ENCODE measurements at regions not wholly inside any gene's neighbourhood (a gene's known extent, or its start where the extent isn't known, plus 50 kb on each side); places are given as distances from the start of the nearest gene placed in this dataset.
A peak's percentile ranks its signal among the peaks of the same experiment; 100 is the strongest.

DNA sequence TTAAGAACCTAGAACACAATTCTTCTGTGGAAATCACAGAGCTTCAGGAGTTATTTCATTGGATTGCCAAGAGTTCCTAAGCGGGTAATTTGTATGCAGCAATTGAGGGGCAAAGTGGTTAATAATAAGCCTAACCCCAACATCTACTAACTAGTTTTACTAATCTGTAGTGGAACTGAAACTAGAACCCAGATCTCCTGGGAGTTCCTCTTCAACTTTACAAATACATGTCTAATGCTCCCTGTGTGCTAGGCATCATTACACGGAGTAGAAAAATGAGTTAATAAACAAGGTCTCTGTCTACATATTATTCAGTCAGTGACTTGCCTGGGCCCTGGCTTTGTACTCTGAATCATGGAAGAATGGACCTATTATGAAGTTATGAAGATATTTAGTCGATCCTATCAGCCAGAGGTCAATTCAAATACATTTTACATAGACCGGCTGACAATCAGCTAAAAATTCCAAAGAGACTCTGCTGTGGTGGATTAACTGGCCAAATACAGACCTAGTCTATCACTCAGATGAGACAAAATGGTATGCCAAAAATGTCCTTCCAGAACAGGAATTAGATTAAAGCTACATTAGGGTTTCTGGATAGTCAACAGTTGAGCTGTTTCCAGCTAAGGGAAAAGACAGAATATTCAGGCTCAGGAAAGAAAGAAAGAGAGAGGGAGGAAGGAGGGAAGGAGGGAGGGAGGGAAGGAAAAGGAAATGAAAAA lies 326.0 kb downstream of the FBXW7 start:
- Histone ChIP-seq H3K27me3 (replicated peaks in 1 of 2; ENCODE audit: control insufficient read depth in 2 of 2, insufficient read depth in 2 of 2, low read length in 1 of 2) (no peaks in the 10 kb centered on the region), H3K4me1 (ENCODE audit: control insufficient read depth, insufficient read depth, low read length) (no peaks in the 10 kb centered on the region), H4K20me1 (ENCODE audit: control insufficient read depth, insufficient read depth) (no peaks in the 10 kb centered on the region), H3K4me3 (no peak overlapping the region), H3K36me3 (ENCODE audit: control insufficient read depth in 2 of 2, insufficient read depth in 2 of 2, low read length in 1 of 2) (no peaks in the 10 kb centered on the region), H3K9ac (ENCODE audit: control insufficient read depth, insufficient read depth, low read length) (no peak overlapping the region), H3K79me2 (ENCODE audit: control insufficient read depth, insufficient read depth, low read length) (no peaks in the 10 kb centered on the region), H2AFZ (ENCODE audit: control insufficient read depth, low read depth, low read length) (no peak overlapping the region), H3K9me3 (replicated peaks; ENCODE audit: control insufficient read depth, insufficient read depth, low read length) (no peaks in the 10 kb centered on the region; the same call in 1 of the 3 replicates), H3K27ac (ENCODE audit: control insufficient read depth, insufficient read depth) (no peak overlapping the region), H3K4me2 (ENCODE audit: control insufficient read depth, insufficient read depth) (no peak overlapping the region)
- SMC1A ChIA-PET (ENCODE audit: uncharacterized antibody, unreplicated experiment): interaction anchor here (0.8 to 1.7 kb wide), 9 partner anchors 19 to 176 kb away, joined by 3 to 9 read pairs (median 3); no protein-coding TSS in a partner anchor
- POLR2A ChIA-PET: interaction anchor here (0.9 kb wide), 1 partner anchor 69 kb away, joined by 3 read pairs; no protein-coding TSS in a partner anchor
- no peak for FAIRE-seq
- DNase-seq (ENCODE audit: low read depth, low spot score): peak; percentile 53
- in situ Hi-C loops (cut with MboI) (no loop called here), intact Hi-C loops (cut with micrococcal nuclease; ENCODE audit: unreplicated experiment) (loop anchor here (1.0 to 5.0 kb wide), 3 partner anchors 69 to 323 kb away; no protein-coding TSS in a partner anchor)
- BruUV-seq (replicated peaks): no TSS peak
- ATAC-seq: peak; percentile 87
- WGBS (ENCODE audit: insufficient coverage, insufficient replicate concordance, low lambda C conversion rate, missing lambda C conversion rate): 12% methylated on average over 4 of the region's 4 CpGs
- RAD21 ChIA-PET (ENCODE audit: unreplicated experiment): interaction anchor here (0.6 to 1.6 kb wide), 5 partner anchors 13 to 840 kb away, joined by 3 to 5 read pairs (median 4); no protein-coding TSS in a partner anchor
- CTCF ChIA-PET: interaction anchor here (0.6 to 1.0 kb wide), 2 partner anchors 11 to 95 kb away, joined by 3 read pairs; no protein-coding TSS in a partner anchor
- TF ChIP-seq, protein P1, sequence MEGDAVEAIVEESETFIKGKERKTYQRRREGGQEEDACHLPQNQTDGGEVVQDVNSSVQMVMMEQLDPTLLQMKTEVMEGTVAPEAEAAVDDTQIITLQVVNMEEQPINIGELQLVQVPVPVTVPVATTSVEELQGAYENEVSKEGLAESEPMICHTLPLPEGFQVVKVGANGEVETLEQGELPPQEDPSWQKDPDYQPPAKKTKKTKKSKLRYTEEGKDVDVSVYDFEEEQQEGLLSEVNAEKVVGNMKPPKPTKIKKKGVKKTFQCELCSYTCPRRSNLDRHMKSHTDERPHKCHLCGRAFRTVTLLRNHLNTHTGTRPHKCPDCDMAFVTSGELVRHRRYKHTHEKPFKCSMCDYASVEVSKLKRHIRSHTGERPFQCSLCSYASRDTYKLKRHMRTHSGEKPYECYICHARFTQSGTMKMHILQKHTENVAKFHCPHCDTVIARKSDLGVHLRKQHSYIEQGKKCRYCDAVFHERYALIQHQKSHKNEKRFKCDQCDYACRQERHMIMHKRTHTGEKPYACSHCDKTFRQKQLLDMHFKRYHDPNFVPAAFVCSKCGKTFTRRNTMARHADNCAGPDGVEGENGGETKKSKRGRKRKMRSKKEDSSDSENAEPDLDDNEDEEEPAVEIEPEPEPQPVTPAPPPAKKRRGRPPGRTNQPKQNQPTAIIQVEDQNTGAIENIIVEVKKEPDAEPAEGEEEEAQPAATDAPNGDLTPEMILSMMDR (IDR thresholded peaks at IDR 0.05 in 2 of 3, conservative IDR thresholded peaks at IDR 0.05 in 1 of 3; ENCODE audit: control insufficient read depth in 2 of 3, extremely low read depth in 1 of 3, insufficient read depth in 1 of 3, low read depth in 3 of 3, low read length in 3 of 3): no peak
- TF ChIP-seq SIN3A (IDR thresholded peaks at IDR 0.05; ENCODE audit: low read depth, low read length) (no peak), SPI1 (IDR thresholded peaks at IDR 0.05; ENCODE audit: borderline replicate concordance, insufficient read depth, low read depth, low read length) (peak; percentile 60; the same call in 1 of the 2 replicates), DPF2 (IDR thresholded peaks at IDR 0.05) (peak; percentile 41), RAD51 (IDR thresholded peaks at IDR 0.05) (no peak), PML (IDR thresholded peaks at IDR 0.05; ENCODE audit: low read length) (no peak), TCF7 (IDR thresholded peaks at IDR 0.05; ENCODE audit: borderline replicate concordance) (no peak), TAF1 (IDR thresholded peaks at IDR 0.05; ENCODE audit: borderline replicate concordance, low read depth, low read length) (no peak), NR2F1 (conservative IDR thresholded peaks at IDR 0.05) (no peak), MTA2 (IDR thresholded peaks at IDR 0.05; ENCODE audit: low read depth) (peak; percentile 74), TCF12 (IDR thresholded peaks at IDR 0.05; ENCODE audit: low read depth, low read length) (no peak), BCL11A (IDR thresholded peaks at IDR 0.05; ENCODE audit: low read depth, low read length) (peak; percentile 14; the same call in 1 of the 2 replicates), ZNF217 (IDR thresholded peaks at IDR 0.05) (0 out of 2 replicates have a peak, but pooled peaks have one; percentile 44), MEF2B (IDR thresholded peaks at IDR 0.05; ENCODE audit: partially characterized antibody, poor library complexity, severe bottlenecking) (peak; percentile 78), ZNF207 (IDR thresholded peaks at IDR 0.05; ENCODE audit: borderline replicate concordance) (no peak), IKZF2 (IDR thresholded peaks at IDR 0.05) (peak in 1 of 2 experiments; percentile 53; a peak in 2 of 4 replicates), GATAD2B (conservative IDR thresholded peaks at IDR 0.05; ENCODE audit: low read depth) (no peak), IRF4 (IDR thresholded peaks at IDR 0.05; ENCODE audit: low read depth, low read length) (no peak)
- TF ChIP-seq, protein P2, sequence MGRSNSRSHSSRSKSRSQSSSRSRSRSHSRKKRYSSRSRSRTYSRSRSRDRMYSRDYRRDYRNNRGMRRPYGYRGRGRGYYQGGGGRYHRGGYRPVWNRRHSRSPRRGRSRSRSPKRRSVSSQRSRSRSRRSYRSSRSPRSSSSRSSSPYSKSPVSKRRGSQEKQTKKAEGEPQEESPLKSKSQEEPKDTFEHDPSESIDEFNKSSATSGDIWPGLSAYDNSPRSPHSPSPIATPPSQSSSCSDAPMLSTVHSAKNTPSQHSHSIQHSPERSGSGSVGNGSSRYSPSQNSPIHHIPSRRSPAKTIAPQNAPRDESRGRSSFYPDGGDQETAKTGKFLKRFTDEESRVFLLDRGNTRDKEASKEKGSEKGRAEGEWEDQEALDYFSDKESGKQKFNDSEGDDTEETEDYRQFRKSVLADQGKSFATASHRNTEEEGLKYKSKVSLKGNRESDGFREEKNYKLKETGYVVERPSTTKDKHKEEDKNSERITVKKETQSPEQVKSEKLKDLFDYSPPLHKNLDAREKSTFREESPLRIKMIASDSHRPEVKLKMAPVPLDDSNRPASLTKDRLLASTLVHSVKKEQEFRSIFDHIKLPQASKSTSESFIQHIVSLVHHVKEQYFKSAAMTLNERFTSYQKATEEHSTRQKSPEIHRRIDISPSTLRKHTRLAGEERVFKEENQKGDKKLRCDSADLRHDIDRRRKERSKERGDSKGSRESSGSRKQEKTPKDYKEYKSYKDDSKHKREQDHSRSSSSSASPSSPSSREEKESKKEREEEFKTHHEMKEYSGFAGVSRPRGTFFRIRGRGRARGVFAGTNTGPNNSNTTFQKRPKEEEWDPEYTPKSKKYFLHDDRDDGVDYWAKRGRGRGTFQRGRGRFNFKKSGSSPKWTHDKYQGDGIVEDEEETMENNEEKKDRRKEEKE (IDR thresholded peaks at IDR 0.05): no peak

Measured in GM12878 (cell line).